ENCODE measurements at regions not wholly inside any gene's neighbourhood (a gene's known extent, or its start where the extent isn't known, plus 50 kb on each side); places are given as distances from the start of the nearest gene placed in this dataset.
A peak's percentile ranks its signal among the peaks of the same experiment; 100 is the strongest.

- Histone ChIP-seq H3K27me3 (replicated peaks; ENCODE audit: insufficient read depth, low read depth, low read length, poor library complexity) (no peaks in the 10 kb centered on the region), H3K4me3 (ENCODE audit: low read depth, low read length, poor library complexity, severe bottlenecking) (no peak overlapping the region), H3K27ac (ENCODE audit: low read depth, low read length, poor library complexity, severe bottlenecking) (no peak overlapping the region), H3K9me3 (ENCODE audit: low read depth, low read length, poor library complexity, severe bottlenecking) (peaks cover 4% of the 10 kb centered on the region), H3K4me1 (ENCODE audit: insufficient read depth, low read length, poor library complexity, severe bottlenecking) (peaks cover 10% of the 10 kb centered on the region), H3K36me3 (ENCODE audit: insufficient read depth, low read length, poor library complexity, severe bottlenecking) (no peaks in the 10 kb centered on the region)
- intact Hi-C loops (cut with micrococcal nuclease; ENCODE audit: unreplicated experiment), result no loop called here
- TF ChIP-seq, protein P1, sequence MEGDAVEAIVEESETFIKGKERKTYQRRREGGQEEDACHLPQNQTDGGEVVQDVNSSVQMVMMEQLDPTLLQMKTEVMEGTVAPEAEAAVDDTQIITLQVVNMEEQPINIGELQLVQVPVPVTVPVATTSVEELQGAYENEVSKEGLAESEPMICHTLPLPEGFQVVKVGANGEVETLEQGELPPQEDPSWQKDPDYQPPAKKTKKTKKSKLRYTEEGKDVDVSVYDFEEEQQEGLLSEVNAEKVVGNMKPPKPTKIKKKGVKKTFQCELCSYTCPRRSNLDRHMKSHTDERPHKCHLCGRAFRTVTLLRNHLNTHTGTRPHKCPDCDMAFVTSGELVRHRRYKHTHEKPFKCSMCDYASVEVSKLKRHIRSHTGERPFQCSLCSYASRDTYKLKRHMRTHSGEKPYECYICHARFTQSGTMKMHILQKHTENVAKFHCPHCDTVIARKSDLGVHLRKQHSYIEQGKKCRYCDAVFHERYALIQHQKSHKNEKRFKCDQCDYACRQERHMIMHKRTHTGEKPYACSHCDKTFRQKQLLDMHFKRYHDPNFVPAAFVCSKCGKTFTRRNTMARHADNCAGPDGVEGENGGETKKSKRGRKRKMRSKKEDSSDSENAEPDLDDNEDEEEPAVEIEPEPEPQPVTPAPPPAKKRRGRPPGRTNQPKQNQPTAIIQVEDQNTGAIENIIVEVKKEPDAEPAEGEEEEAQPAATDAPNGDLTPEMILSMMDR (conservative IDR thresholded peaks at IDR 0.05; ENCODE audit: low read depth, low read length), result no peak
- TF ChIP-seq EZH2 (IDR thresholded peaks at IDR 0.05; ENCODE audit: borderline replicate concordance, low read depth, low read length, poor library complexity, severe bottlenecking), result no peak
- ChIA-PET CTCF (no interaction called here), POLR2A (ENCODE audit: low non-redundant PET) (no interaction called here)
- DNase-seq (ENCODE audit: low spot score), result no peak
- BruUV-seq (replicated peaks), result no TSS peak
These were observed 222.5 kb upstream of the RHOBTB1 start for GRCh38 chr10:61166489-61166888.

DNA sequence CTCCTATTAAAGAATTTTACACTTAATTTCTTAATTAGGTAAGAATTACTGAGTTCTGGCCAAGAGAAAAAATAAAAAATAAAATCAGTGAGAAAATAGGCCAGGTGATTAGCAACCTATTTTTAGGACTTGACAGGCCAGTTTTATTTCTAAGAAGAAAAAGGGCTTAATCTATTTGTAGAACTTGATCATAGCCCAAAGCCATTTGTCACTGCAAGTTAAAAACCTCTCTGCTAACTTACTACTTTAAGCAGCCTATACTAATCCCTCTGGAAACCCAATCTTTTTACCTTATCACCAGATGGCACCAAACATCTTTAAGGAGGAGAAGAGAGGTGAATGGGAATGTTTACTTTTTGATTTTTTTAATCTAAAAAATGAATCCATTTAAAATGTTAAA is 222.1 kb upstream of the RHOBTB1 start:
- Histone ChIP-seq H3K36me3 (ENCODE audit: insufficient read depth, low read length, poor library complexity, severe bottlenecking) (no peaks in the 10 kb centered on the region), H3K9me3 (ENCODE audit: low read depth, low read length, poor library complexity, severe bottlenecking) (peaks cover 4% of the 10 kb centered on the region), H3K4me3 (ENCODE audit: low read depth, low read length, poor library complexity, severe bottlenecking) (no peak overlapping the region), H3K27ac (ENCODE audit: low read depth, low read length, poor library complexity, severe bottlenecking) (no peak overlapping the region), H3K4me1 (ENCODE audit: insufficient read depth, low read length, poor library complexity, severe bottlenecking) (peaks cover 10% of the 10 kb centered on the region), H3K27me3 (replicated peaks; ENCODE audit: insufficient read depth, low read depth, low read length, poor library complexity) (no peaks in the 10 kb centered on the region)
- ChIA-PET CTCF (no interaction called here), POLR2A (ENCODE audit: low non-redundant PET) (interaction anchor here (0.6 kb wide), 1 partner anchor 9 kb away, joined by 3 read pairs; no protein-coding TSS in a partner anchor)
- DNase-seq (ENCODE audit: low spot score), result no peak
- BruUV-seq (replicated peaks), result no TSS peak
- TF ChIP-seq, protein P1 (conservative IDR thresholded peaks at IDR 0.05; ENCODE audit: low read depth, low read length), result no peak
- TF ChIP-seq EZH2 (IDR thresholded peaks at IDR 0.05; ENCODE audit: borderline replicate concordance, low read depth, low read length, poor library complexity, severe bottlenecking), result no peak
- intact Hi-C loops (cut with micrococcal nuclease; ENCODE audit: unreplicated experiment), result no loop called here

GRCh38 chr10:61164458-61165160 is 220.6 kb upstream of the RHOBTB1 start:
- Histone ChIP-seq H3K4me3 (ENCODE audit: low read depth, low read length, poor library complexity, severe bottlenecking) (no peak overlapping the region), H3K9me3 (ENCODE audit: low read depth, low read length, poor library complexity, severe bottlenecking) (peaks cover 4% of the 10 kb centered on the region), H3K4me1 (ENCODE audit: insufficient read depth, low read length, poor library complexity, severe bottlenecking) (peaks cover 10% of the 10 kb centered on the region), H3K36me3 (ENCODE audit: insufficient read depth, low read length, poor library complexity, severe bottlenecking) (no peaks in the 10 kb centered on the region), H3K27me3 (replicated peaks; ENCODE audit: insufficient read depth, low read depth, low read length, poor library complexity) (no peaks in the 10 kb centered on the region), H3K27ac (ENCODE audit: low read depth, low read length, poor library complexity, severe bottlenecking) (no peak overlapping the region)
- intact Hi-C loops (cut with micrococcal nuclease; ENCODE audit: unreplicated experiment), result no loop called here
- ChIA-PET POLR2A (ENCODE audit: low non-redundant PET) (no interaction called here), CTCF (no interaction called here)
- no TSS peak for BruUV-seq (replicated peaks)
- TF ChIP-seq, protein P1 (conservative IDR thresholded peaks at IDR 0.05; ENCODE audit: low read depth, low read length), result no peak
- no peak for TF ChIP-seq EZH2 (IDR thresholded peaks at IDR 0.05; ENCODE audit: borderline replicate concordance, low read depth, low read length, poor library complexity, severe bottlenecking)
- peak; percentile 31 for DNase-seq (ENCODE audit: low spot score)
